Left ventricle myocardium inferior (tissue), 1 donor: ENCODE measurements at regions not wholly inside any gene's neighbourhood (a gene's known extent, or its start where the extent isn't known, plus 50 kb on each side); places are given as distances from the start of the nearest gene placed in this dataset.

Experiments
- DNase-seq: peaks from one replicate; pipeline ENCODE4 v3.0.0-alpha.2; 2020
- H3K27ac ChIP-seq: fragments of 200-600 bp; replicated peaks from 2 replicates; pipeline ENCODE4 v1.8.0; 2021
- H3K27me3 ChIP-seq: fragments of 200-600 bp; 2 replicates; pipeline ENCODE4 v1.8.0; 2021; ENCODE audit warnings: low read depth
- H3K36me3 ChIP-seq: fragments of 200-600 bp; 2 replicates; pipeline ENCODE4 v1.8.0; 2021
- H3K4me1 ChIP-seq: fragments of 200-600 bp; 2 replicates; pipeline ENCODE4 v1.8.0; 2021
- H3K4me3 ChIP-seq: fragments of 200-600 bp; 2 replicates; pipeline ENCODE4 v1.8.0; 2021; ENCODE audit warnings: mild to moderate bottlenecking, moderate library complexity
- H3K9me3 ChIP-seq: fragments of 200-600 bp; replicated peaks from 2 replicates; pipeline ENCODE4 v1.8.0; 2021
- intact Hi-C: fragments of 100-400 bp; cut with micrococcal nuclease; formaldehyde crosslinking; loops from one replicate; pipeline ENCODE4 v1.11.0; 2022
- TF ChIP-seq, protein P1 (sequence below): fragments of 200-600 bp; IDR thresholded peaks from 2 replicates; pipeline ENCODE4 v1.8.0; 2021; ENCODE audit warnings: antibody characterized with exemption, mild to moderate bottlenecking, borderline replicate concordance
- donor health status: DM: no; HTN: yes; CAD: no; lungs with severe emphysema.

DNA sequence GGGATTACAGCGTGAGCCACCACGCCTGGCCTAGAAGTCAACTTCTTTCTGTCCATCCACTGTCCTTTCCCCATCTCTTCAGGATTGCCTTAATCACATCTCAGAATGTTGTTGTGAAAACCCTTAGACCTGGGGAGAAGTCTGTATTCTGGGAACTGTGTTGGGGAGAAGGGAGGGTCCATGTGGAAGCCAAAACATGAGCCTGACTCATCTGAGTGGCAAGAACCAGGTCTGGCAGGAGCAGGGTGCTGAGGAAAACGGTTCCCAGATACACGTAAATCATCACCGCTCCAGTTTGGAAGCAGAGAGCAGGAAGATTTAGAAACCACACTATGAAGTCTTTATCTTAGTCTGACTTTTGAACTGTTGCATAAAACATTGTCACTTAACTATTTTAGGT lies 245.6 kb upstream of the RGS6 start:
- DNase-seq: no peak
- TF ChIP-seq, protein P1, sequence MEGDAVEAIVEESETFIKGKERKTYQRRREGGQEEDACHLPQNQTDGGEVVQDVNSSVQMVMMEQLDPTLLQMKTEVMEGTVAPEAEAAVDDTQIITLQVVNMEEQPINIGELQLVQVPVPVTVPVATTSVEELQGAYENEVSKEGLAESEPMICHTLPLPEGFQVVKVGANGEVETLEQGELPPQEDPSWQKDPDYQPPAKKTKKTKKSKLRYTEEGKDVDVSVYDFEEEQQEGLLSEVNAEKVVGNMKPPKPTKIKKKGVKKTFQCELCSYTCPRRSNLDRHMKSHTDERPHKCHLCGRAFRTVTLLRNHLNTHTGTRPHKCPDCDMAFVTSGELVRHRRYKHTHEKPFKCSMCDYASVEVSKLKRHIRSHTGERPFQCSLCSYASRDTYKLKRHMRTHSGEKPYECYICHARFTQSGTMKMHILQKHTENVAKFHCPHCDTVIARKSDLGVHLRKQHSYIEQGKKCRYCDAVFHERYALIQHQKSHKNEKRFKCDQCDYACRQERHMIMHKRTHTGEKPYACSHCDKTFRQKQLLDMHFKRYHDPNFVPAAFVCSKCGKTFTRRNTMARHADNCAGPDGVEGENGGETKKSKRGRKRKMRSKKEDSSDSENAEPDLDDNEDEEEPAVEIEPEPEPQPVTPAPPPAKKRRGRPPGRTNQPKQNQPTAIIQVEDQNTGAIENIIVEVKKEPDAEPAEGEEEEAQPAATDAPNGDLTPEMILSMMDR: no peak
- no peak overlapping the region for H3K27ac ChIP-seq

DNA sequence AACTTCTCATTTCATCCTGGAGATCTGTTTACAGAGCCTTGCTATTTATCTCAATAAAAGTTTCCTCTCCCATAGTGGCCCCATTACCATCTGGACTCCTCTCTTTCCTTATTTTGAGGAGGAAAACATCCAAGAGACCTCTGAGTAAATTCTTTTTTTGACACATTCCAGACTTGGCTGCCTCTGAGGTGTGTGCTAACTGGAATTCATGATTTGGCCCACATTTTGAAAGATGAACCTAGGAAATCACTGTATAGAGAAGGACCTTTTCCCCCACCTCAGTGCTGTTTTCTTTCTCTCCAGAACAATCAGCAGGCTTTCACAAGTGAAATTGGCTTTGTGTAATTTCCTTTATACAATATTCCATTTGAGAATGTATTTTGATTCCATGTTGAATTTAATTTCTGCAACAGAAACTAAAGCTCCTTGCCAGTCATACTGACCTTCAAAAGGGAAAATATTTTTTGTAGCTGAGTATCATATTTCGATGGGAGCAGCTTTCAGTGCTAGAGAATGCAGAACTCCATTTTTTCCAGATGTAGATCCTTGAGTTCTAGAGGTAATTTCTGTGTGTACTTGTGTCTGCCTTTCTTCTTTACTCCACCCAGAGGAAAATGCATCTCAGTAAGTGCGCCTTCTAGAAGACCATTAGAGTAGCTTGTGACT lies 244.9 kb upstream of the RGS6 start:
- no peak overlapping the region for H3K27ac ChIP-seq
- TF ChIP-seq, protein P1: no peak
- peaks cover 7% of the 10 kb centered on the region for H3K36me3 ChIP-seq
- no peaks in the 10 kb centered on the region for H3K9me3 ChIP-seq
- H3K27me3 ChIP-seq: no peaks in the 10 kb centered on the region
- intact Hi-C loops: no loop called here
- H3K4me1 ChIP-seq: no peaks in the 10 kb centered on the region
- no peak overlapping the region for H3K4me3 ChIP-seq
- no peak for DNase-seq

More for the DNA sequence above, 245.6 kb upstream of the RGS6 start:
- Histone ChIP-seq H3K9me3 (no peaks in the 10 kb centered on the region), H3K4me1 (no peaks in the 10 kb centered on the region), H3K36me3 (peaks cover 7% of the 10 kb centered on the region), H3K27me3 (no peaks in the 10 kb centered on the region), H3K4me3 (no peak overlapping the region)
- intact Hi-C loops: no loop called here

DNA sequence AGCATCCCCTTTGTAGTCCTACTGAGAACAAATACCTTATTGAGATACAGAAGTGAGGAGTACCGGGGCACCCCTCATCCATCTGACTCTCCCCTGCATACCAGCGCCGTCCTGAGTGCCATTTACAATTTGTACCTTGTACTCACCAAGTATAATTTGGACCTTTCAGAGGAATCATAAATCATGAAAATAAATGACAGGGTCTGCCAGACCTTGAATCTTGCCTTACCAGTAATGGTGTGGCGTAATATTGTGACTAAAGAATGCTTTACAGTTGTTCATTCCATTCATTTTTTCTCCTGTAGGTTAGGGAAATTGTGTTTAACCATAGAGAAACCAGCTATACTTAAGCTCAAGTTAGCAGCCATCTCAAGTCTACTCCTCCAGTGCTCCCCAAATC lies 243.7 kb upstream of the RGS6 start:
- Histone ChIP-seq H3K9me3 (no peaks in the 10 kb centered on the region), H3K4me3 (no peak overlapping the region), H3K27me3 (no peaks in the 10 kb centered on the region), H3K27ac (no peak overlapping the region), H3K4me1 (no peaks in the 10 kb centered on the region), H3K36me3 (peaks cover 7% of the 10 kb centered on the region)
- intact Hi-C loops: no loop called here
- TF ChIP-seq, protein P1: no peak
- no peak for DNase-seq

DNA sequence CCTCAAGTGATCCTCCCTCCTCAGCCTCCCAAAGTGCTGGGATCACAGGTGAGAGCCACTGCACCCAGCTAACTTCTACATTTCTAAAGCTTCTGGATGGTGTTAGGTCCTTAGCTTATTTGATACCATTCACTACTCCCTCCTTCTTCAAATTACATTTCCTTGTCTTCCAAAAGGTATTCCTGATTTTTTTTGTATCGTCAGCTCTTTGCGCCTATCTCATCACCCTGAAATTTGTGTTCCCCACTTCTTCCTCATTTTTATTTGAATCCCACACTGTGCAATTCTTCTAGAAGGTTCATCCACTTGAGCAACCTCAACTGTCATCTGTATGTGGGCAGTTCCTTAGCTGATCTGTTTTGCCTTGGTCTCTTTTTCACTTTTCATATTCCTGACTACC lies 241.8 kb upstream of the RGS6 start:
- no peak overlapping the region for H3K27ac ChIP-seq
- intact Hi-C loops: no loop called here

DNA sequence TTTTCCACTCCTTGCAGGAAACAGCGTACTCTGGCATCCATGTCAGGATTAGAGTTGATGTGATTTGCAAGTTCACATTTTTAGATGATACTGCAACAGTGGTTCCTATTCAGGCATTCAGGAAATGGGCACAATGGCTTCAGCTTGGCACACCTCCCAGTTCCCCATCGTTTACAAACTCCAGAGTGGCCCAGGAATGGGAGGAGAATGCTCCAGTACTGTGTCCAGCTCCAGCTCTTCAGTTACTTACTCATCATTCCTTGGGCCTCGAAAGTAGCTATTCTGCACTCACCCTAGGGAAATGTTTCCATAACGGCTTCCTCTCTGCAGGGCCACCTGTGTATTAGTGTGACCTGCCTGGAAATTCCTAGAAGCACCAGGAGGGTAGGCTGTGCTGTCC lies 239.7 kb upstream of the RGS6 start:
- Histone ChIP-seq H3K9me3 (no peaks in the 10 kb centered on the region), H3K36me3 (peaks cover 7% of the 10 kb centered on the region), H3K27me3 (no peaks in the 10 kb centered on the region), H3K4me1 (no peaks in the 10 kb centered on the region), H3K4me3 (no peak overlapping the region), H3K27ac (no peak overlapping the region)
- TF ChIP-seq, protein P1: no peak
- no peak for DNase-seq
- intact Hi-C loops: no loop called here

More for the DNA sequence above, 241.8 kb upstream of the RGS6 start:
- TF ChIP-seq, protein P1: no peak
- Histone ChIP-seq H3K9me3 (no peaks in the 10 kb centered on the region), H3K27me3 (no peaks in the 10 kb centered on the region), H3K4me3 (no peak overlapping the region), H3K36me3 (peaks cover 7% of the 10 kb centered on the region), H3K4me1 (no peaks in the 10 kb centered on the region)
- no peak for DNase-seq

DNA sequence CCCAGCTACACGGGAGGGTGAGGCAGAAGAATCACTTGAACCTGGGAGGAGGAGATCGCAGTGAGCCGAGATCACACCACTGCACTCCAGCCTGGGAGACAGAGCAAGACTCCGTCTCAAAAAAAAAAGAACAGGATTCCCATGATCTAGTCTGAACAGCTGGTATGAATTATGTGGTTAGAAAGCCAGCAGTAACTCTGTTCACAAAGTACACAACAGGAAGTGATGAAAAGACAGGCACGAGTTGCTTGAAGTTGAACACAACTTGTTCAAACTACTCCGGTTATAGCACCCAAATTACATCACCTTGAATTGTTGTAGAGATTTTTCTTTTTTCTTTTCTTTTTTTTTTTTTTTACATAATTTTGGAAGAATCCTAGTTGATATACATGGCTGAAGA lies 238.8 kb upstream of the RGS6 start:
- intact Hi-C loops: no loop called here
- H3K9me3 ChIP-seq: no peaks in the 10 kb centered on the region
- no peak overlapping the region for H3K4me3 ChIP-seq
- H3K36me3 ChIP-seq: peaks cover 7% of the 10 kb centered on the region
- DNase-seq: no peak
- no peaks in the 10 kb centered on the region for H3K27me3 ChIP-seq
- H3K4me1 ChIP-seq: no peaks in the 10 kb centered on the region
- TF ChIP-seq, protein P1: no peak
- H3K27ac ChIP-seq: no peak overlapping the region
